GM12878 (cell line): ENCODE measurements at regions not wholly inside any gene's neighbourhood (a gene's known extent, or its start where the extent isn't known, plus 50 kb on each side); places are given as distances from the start of the nearest gene placed in this dataset.

Experiments
- ATAC-seq: fragments of 200-7000 bp; cut with Tn5 transposase; 3 replicates; pipeline ENCODE4 v1.9.1; 2020; ENCODE audit warnings: mild to moderate bottlenecking, moderate library complexity
- BruUV-seq: library from RNA; stranded (reverse); fragments of 400-500 nt; replicated peaks from 2 replicates; lab custom pipeline; 2021; lab: Mats Ljungman, UMichigan
- CTCF ChIA-PET: fragments of 300-600 bp; sonication (Branson Sonifier 250); formaldehyde crosslinking; extraction: SDS; loops from one replicate; lab custom pipeline; 2021; ENCODE audit warnings: inconsistent platforms; lab: Yijun Ruan, JAX
- POLR2A ChIA-PET: fragments of 350-600 bp; formaldehyde crosslinking; extraction: SDS; loops from one replicate; lab custom pipeline; 2021; ENCODE audit warnings: inconsistent platforms; lab: Charles Lee
- RAD21 ChIA-PET: fragments of 300-600 bp; sonication (Branson Sonifier 250); formaldehyde crosslinking; loops from one replicate; lab custom pipeline; 2023; ENCODE audit warnings: antibody characterized with exemption; ENCODE audit not compliant: unreplicated experiment; lab: Charles Lee
- SMC1A ChIA-PET: fragments of 300-600 bp; sonication (Branson Sonifier 250); formaldehyde crosslinking; loops from one replicate; lab custom pipeline; 2023; ENCODE audit not compliant: unreplicated experiment, uncharacterized antibody; lab: Charles Lee
- DNase-seq: peaks from one replicate; pipeline ENCODE4 v3.0.0-alpha.2; 2011; ENCODE audit warnings: low read depth, low spot score
- FAIRE-seq: peaks from 3 replicates; lab custom pipeline; 2011; peaks lifted over from hg19 to GRCh38; lab: Jason Lieb, UNC
- H2AFZ ChIP-seq: 2 replicates; pipeline ENCODE4 v1.6.0; 2011; ENCODE audit warnings: low read depth, low read length, control low read depth; ENCODE audit not compliant: control insufficient read depth
- H3K27ac ChIP-seq: 2 replicates; pipeline ENCODE4 v1.5.1; 2011; ENCODE audit warnings: control low read depth; ENCODE audit not compliant: control insufficient read depth, insufficient read depth
- H3K27me3 ChIP-seq, 2 experiments: replicated peaks in 1 of 2; 2 replicates each; pipeline versions ENCODE4 v1.6.0 to v1.6.1; 2011; ENCODE audit warnings: low read length in 1 of 2; ENCODE audit not compliant: control insufficient read depth in 2 of 2, insufficient read depth in 2 of 2
- H3K36me3 ChIP-seq, 2 experiments: 2 replicates each; pipeline ENCODE4 v1.5.1; 2011; ENCODE audit warnings: low read length in 1 of 2; ENCODE audit not compliant: control insufficient read depth in 2 of 2, insufficient read depth in 2 of 2
- H3K4me1 ChIP-seq: 2 replicates; pipeline ENCODE4 v1.6.1; 2011; ENCODE audit warnings: mild to moderate bottlenecking, low read length, moderate library complexity, mixed read lengths; ENCODE audit not compliant: control insufficient read depth, insufficient read depth
- H3K4me2 ChIP-seq: 2 replicates; pipeline ENCODE4 v1.6.0; 2011; ENCODE audit warnings: control low read depth; ENCODE audit not compliant: control insufficient read depth, insufficient read depth
- H3K4me3 ChIP-seq: fragments of 200-600 bp; sonication (generic); 2 replicates; pipeline ENCODE4 v1.5.1; 2016
- H3K79me2 ChIP-seq: 2 replicates; pipeline ENCODE4 v1.6.0; 2011; ENCODE audit warnings: low read length; ENCODE audit not compliant: control insufficient read depth, insufficient read depth
- H3K9ac ChIP-seq: 2 replicates; pipeline ENCODE4 v1.8.0; 2011; ENCODE audit warnings: low read length, control low read depth, mixed read lengths; ENCODE audit not compliant: control insufficient read depth, insufficient read depth
- H3K9me3 ChIP-seq: replicated peaks from 3 replicates; pipeline ENCODE4 v1.5.1; 2011; ENCODE audit warnings: mild to moderate bottlenecking, low read length; ENCODE audit not compliant: control insufficient read depth, insufficient read depth
- H4K20me1 ChIP-seq: 2 replicates; pipeline ENCODE4 v1.6.0; 2011; ENCODE audit not compliant: control insufficient read depth, insufficient read depth
- CEBPB ChIP-seq, 2 experiments: fragments of 150-350 bp in 1 of 2; IDR thresholded peaks; 2 replicates each; pipeline ENCODE4 v1.6.1; 2012 to 2014; ENCODE audit warnings: low read depth in 2 of 2, low read length in 2 of 2, borderline replicate concordance in 1 of 2, inconsistent platforms in 1 of 2
- EED ChIP-seq: sonication (generic); IDR thresholded peaks from 2 replicates; pipeline ENCODE4 v1.6.1; 2016; ENCODE audit warnings: antibody characterized with exemption, low read depth
- ESRRA ChIP-seq: IDR thresholded peaks from 2 replicates; pipeline ENCODE4 v1.6.1; 2012; ENCODE audit warnings: mild to moderate bottlenecking, low read length, improper control_type of control experiment
- FOXM1 ChIP-seq: IDR thresholded peaks from 2 replicates; pipeline ENCODE4 v1.6.1; 2012; ENCODE audit warnings: low read depth, mild to moderate bottlenecking, inconsistent platforms, low read length, moderate library complexity
- GABPA ChIP-seq: IDR thresholded peaks from 2 replicates; pipeline ENCODE4 v1.6.1; 2014; ENCODE audit warnings: antibody characterized with exemption, low read depth, mild to moderate bottlenecking, inconsistent platforms
- IKZF2 ChIP-seq, 2 experiments: fragments of 450-650 bp; IDR thresholded peaks; 2 replicates each; pipeline ENCODE4 v1.6.1; 2017; ENCODE audit warnings: mild to moderate bottlenecking in 2 of 2, moderate library complexity in 2 of 2
- POLR2A ChIP-seq: IDR thresholded peaks from 2 replicates; pipeline ENCODE4 v1.6.1; 2011; ENCODE audit warnings: low read depth, mild to moderate bottlenecking, low read length
- SP1 ChIP-seq: IDR thresholded peaks from one replicate; pipeline ENCODE4 v1.6.1; 2011; ENCODE audit warnings: low read depth, low read length
- TARDBP ChIP-seq: IDR thresholded peaks from 2 replicates; pipeline ENCODE4 v1.6.1; 2016; ENCODE audit warnings: borderline replicate concordance
- ZBED1 ChIP-seq: IDR thresholded peaks from 2 replicates; pipeline ENCODE4 v1.6.1; 2016; ENCODE audit warnings: borderline replicate concordance
- WGBS: methylation state at CpG from one replicate; pipeline ENCODE4 v1.1.6; 2016; ENCODE audit warnings: low lambda C conversion rate; ENCODE audit not compliant: insufficient replicate concordance, insufficient coverage; ENCODE audit errors: missing lambda C conversion rate; 5-methylcytosine and 5-hydroxymethylcytosine counted together
- in situ Hi-C: fragments of 300-500 bp; cut with MboI; formaldehyde crosslinking; loops from 9 replicates; pipeline ENCODE4 v1.14.3; 2018; ENCODE audit warnings: mixed read lengths
- intact Hi-C: fragments of 100-400 bp; cut with micrococcal nuclease; formaldehyde crosslinking; loops from one replicate; pipeline ENCODE4 v1.14.2; 2022; ENCODE audit not compliant: unreplicated experiment
- TF ChIP-seq, protein P1 (sequence below): fragments of 450-650 bp; formaldehyde crosslinking; IDR thresholded peaks from 2 replicates; pipeline ENCODE4 v1.5.0; 2022; ENCODE audit warnings: mild to moderate bottlenecking, missing genetic modification characterization
- TF ChIP-seq, protein P2 (sequence below): IDR thresholded peaks from 2 replicates; pipeline ENCODE4 v1.6.1; 2011; ENCODE audit warnings: low read depth, low read length, improper control_type of control experiment, borderline replicate concordance
- TF ChIP-seq, protein P3 (sequence below): fragments of 450-650 bp; IDR thresholded peaks from 2 replicates; pipeline ENCODE4 v1.6.1; 2017; ENCODE audit warnings: mild to moderate bottlenecking
- TF ChIP-seq, protein P4 (sequence below): fragments of 450-650 bp; formaldehyde crosslinking; IDR thresholded peaks from 2 replicates; pipeline ENCODE4 v1.4.0; 2020; ENCODE audit warnings: mild to moderate bottlenecking, moderate library complexity

DNA sequence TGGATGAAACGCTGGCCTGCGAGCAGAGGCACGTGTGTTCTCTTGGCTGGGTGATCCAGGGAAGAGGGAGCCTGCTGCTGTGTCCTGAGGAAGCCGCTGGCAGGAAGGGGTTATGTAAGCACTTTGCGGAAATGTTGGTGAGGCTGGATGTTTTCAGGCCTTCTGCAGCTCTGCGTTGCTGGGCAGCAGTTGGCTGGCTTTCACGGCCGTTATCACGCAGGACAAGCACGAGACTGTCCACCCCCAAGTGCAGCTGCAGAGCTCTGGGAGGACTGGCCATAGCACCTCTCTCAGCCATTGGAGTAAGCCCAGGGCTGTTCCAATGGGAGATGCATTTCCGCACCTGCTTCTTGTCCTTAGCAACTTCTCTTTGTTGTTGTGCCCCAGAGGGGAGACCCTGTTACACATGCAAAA, 146.9 kb upstream of the SOX21 start (continued):
- TF ChIP-seq, protein P1, sequence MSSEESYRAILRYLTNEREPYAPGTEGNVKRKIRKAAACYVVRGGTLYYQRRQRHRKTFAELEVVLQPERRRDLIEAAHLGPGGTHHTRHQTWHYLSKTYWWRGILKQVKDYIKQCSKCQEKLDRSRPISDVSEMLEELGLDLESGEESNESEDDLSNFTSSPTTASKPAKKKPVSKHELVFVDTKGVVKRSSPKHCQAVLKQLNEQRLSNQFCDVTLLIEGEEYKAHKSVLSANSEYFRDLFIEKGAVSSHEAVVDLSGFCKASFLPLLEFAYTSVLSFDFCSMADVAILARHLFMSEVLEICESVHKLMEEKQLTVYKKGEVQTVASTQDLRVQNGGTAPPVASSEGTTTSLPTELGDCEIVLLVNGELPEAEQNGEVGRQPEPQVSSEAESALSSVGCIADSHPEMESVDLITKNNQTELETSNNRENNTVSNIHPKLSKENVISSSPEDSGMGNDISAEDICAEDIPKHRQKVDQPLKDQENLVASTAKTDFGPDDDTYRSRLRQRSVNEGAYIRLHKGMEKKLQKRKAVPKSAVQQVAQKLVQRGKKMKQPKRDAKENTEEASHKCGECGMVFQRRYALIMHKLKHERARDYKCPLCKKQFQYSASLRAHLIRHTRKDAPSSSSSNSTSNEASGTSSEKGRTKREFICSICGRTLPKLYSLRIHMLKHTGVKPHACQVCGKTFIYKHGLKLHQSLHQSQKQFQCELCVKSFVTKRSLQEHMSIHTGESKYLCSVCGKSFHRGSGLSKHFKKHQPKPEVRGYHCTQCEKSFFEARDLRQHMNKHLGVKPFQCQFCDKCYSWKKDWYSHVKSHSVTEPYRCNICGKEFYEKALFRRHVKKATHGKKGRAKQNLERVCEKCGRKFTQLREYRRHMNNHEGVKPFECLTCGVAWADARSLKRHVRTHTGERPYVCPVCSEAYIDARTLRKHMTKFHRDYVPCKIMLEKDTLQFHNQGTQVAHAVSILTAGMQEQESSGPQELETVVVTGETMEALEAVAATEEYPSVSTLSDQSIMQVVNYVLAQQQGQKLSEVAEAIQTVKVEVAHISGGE (CRISPR knock-in tag), result no peak
- no peak for TF ChIP-seq ZBED1

DNA sequence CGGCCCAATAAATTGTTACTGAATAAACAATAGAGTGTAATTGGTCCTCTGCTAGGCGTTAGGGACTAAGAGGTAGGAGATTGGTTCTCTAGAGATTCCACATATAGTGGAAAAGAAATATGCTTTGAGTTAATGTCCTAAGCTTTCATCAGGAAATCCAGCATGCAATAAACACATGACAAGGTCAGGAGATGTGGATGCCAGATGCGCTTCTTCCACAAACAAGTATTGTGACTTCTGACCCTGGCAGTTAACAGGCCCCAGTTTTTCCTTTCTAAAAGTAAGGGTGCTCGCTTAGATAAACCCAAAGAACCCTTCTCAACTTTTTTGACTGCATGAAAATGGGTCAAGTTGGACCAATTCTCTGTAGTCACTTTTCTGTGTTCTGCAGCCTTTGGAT, 146.5 kb upstream of the SOX21 start:
- 34% methylated on average over 4 of the region's 4 CpGs for WGBS
- 0 out of 4 replicates have a peak, but pooled peaks cover 0 to 1% of the 10 kb centered on the region in 2 experiments for H3K27me3 ChIP-seq
- H3K79me2 ChIP-seq, result no peaks in the 10 kb centered on the region
- no peak overlapping the region for H3K4me3 ChIP-seq
- BruUV-seq, result no TSS peak
- no peaks in the 10 kb centered on the region for H3K4me1 ChIP-seq
- H3K4me2 ChIP-seq, result no peak overlapping the region
- DNase-seq (no peak), FAIRE-seq (no peak), ATAC-seq (no peak)
- POLR2A ChIA-PET, result no interaction called here
- H3K9ac ChIP-seq, result no peak overlapping the region
- CTCF ChIA-PET, result no interaction called here
- intact Hi-C loops (no loop called here), in situ Hi-C loops (no loop called here)
- H3K9me3 ChIP-seq, result no peaks in the 10 kb centered on the region
- RAD21 ChIA-PET, result no interaction called here
- no peaks in the 10 kb centered on the region for H4K20me1 ChIP-seq
- no peak overlapping the region for H3K27ac ChIP-seq
- H3K36me3 ChIP-seq, result no peaks in the 10 kb centered on the region
- no peak overlapping the region for H2AFZ ChIP-seq
- SMC1A ChIA-PET, result no interaction called here
- TF ChIP-seq CEBPB (IDR thresholded peaks at IDR 0.05; ENCODE audit: borderline replicate concordance in 1 of 2, low read depth in 2 of 2, low read length in 2 of 2) (no peak), POLR2A (no peak), TARDBP (no peak), IKZF2 (IDR thresholded peaks at IDR 0.05) (no peak), EED (no peak), FOXM1 (no peak), SP1 (no peak), GABPA (no peak), ESRRA (no peak)
- TF ChIP-seq, protein P2, sequence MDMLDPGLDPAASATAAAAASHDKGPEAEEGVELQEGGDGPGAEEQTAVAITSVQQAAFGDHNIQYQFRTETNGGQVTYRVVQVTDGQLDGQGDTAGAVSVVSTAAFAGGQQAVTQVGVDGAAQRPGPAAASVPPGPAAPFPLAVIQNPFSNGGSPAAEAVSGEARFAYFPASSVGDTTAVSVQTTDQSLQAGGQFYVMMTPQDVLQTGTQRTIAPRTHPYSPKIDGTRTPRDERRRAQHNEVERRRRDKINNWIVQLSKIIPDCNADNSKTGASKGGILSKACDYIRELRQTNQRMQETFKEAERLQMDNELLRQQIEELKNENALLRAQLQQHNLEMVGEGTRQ, result no peak
- TF ChIP-seq, protein P3, sequence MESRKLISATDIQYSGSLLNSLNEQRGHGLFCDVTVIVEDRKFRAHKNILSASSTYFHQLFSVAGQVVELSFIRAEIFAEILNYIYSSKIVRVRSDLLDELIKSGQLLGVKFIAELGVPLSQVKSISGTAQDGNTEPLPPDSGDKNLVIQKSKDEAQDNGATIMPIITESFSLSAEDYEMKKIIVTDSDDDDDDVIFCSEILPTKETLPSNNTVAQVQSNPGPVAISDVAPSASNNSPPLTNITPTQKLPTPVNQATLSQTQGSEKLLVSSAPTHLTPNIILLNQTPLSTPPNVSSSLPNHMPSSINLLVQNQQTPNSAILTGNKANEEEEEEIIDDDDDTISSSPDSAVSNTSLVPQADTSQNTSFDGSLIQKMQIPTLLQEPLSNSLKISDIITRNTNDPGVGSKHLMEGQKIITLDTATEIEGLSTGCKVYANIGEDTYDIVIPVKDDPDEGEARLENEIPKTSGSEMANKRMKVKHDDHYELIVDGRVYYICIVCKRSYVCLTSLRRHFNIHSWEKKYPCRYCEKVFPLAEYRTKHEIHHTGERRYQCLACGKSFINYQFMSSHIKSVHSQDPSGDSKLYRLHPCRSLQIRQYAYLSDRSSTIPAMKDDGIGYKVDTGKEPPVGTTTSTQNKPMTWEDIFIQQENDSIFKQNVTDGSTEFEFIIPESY, result no peak
- TF ChIP-seq, protein P4, sequence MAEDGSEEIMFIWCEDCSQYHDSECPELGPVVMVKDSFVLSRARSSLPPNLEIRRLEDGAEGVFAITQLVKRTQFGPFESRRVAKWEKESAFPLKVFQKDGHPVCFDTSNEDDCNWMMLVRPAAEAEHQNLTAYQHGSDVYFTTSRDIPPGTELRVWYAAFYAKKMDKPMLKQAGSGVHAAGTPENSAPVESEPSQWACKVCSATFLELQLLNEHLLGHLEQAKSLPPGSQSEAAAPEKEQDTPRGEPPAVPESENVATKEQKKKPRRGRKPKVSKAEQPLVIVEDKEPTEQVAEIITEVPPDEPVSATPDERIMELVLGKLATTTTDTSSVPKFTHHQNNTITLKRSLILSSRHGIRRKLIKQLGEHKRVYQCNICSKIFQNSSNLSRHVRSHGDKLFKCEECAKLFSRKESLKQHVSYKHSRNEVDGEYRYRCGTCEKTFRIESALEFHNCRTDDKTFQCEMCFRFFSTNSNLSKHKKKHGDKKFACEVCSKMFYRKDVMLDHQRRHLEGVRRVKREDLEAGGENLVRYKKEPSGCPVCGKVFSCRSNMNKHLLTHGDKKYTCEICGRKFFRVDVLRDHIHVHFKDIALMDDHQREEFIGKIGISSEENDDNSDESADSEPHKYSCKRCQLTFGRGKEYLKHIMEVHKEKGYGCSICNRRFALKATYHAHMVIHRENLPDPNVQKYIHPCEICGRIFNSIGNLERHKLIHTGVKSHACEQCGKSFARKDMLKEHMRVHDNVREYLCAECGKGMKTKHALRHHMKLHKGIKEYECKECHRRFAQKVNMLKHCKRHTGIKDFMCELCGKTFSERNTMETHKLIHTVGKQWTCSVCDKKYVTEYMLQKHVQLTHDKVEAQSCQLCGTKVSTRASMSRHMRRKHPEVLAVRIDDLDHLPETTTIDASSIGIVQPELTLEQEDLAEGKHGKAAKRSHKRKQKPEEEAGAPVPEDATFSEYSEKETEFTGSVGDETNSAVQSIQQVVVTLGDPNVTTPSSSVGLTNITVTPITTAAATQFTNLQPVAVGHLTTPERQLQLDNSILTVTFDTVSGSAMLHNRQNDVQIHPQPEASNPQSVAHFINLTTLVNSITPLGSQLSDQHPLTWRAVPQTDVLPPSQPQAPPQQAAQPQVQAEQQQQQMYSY (CRISPR knock-in tag), result no peak
